HG03342 (cell line): ENCODE measurements at regions not wholly inside any gene's neighbourhood (a gene's known extent, or its start where the extent isn't known, plus 50 kb on each side); places are given as distances from the start of the nearest gene placed in this dataset.

ENCODE experiments used
- ATAC-seq: cut with Tn5 transposase; IDR thresholded peaks from one replicate; pipeline ENCODE4 v1.9.1; 2021; ENCODE audit warnings: mild to moderate bottlenecking, moderate library complexity; ENCODE audit not compliant: unreplicated experiment

DNA sequence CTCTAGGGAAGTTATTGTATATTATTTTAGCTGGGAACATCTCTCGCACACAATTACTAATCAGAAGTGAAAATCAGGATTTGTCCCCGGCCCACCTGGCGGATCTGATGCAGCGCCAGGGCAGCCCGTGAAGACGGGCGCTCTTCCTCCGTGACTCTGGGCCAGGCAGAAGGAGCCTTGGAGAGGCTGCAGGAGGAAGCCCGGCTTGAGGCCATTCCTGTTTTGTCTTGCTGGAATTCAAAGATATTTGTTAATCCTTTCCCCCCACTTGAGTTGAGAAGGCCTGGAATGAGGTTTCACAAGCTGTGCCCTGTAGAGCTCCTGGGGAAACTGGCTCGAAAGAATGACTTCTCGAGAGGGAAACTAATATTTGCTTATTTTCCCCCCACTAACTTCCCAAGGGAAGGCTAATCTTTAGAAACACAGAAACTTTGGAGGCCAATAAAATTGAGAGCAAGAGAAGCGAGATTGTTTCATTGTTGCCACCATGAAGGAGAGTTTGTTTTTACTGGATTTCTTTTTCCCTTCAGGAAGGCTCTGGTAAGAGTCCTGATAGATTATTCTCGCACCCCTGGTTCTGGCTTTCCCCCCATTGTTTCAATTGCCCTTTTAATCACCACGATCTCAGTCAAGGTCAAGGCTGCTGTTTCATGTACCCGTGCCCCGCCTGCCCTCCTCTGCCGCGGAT is 92.8 kb upstream of the SEPTIN5 start:
- ATAC-seq = no peak

DNA sequence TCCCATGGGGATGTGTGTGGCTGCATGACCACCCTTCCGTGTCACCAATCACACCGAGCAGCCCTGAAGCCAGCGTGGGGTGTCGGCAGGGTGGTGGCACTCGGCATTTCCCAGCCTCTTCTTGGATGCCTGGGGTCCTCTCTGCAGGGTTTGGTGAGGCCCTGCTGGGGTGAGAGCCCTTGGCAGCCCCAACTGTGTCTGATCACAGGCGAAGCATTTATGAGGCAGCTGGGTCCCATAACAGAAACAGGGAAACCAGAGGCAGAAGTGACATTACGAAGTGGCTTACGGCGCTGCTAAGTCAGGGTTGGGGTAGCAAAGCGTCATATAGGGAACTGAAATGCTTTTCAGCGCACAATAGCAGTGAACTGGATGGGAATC is 92.3 kb upstream of the SEPTIN5 start:
- peak; percentile 39 for ATAC-seq

DNA sequence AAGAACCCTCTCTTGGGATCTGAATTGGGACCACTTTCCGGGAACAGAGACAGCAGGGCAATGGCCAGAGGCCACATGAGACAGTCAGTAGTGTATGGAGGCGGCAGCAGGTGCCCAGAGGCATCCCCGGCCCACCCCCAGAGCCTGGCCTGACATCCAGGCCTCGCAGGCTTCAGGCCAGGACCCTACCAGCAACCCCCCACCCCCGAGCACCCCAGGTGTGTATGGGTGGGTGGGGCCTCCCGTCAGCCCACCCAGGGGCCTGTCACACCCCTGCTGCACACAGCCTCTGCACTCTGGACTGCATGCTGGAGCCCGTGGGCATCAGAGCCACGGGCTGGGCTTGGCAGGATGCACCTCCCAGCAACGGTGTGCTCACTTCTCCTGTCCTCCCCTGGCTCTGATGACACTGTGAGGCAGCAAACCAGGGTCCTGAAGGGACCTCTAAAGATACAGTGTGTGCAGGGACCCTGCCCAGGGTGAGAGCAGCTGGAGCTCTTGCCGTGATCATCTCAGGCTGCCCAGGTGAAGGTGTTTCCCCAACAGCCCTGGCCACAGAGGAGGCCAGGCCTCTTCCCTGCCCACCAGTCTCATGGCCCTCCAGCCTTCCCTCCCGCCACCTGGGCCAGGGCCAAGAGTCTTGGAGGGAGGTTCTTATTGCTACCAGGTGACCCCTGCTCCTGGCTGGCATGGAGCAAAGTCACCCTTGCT is 88.8 kb upstream of the SEPTIN5 start:
- no peak for ATAC-seq

DNA sequence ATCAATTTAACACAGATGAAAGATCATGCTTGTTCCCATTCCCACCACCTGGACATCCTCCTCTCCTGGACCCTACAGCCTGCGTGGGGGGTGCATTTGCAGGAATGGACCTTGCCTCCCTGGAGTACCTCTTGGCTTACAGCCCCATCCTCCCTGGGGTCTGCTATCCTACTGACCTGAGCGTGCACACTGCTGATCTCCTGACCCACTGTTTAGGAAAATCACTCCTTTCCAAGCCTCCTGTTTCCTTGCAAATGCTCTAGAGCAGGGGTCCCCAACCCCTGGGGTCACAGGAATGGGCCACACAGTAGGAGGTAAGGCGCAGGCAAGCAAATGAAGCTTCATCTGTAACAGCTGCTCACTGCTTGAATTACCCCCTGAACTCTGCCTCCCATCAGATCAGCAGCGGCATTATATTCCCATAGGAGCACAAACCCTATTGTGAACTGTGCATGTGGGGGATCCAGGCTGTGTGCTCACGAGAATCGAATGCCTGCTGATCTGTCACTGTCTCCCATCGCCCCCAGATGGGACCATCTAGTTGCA is 88.2 kb upstream of the SEPTIN5 start:
- ATAC-seq = no peak

DNA sequence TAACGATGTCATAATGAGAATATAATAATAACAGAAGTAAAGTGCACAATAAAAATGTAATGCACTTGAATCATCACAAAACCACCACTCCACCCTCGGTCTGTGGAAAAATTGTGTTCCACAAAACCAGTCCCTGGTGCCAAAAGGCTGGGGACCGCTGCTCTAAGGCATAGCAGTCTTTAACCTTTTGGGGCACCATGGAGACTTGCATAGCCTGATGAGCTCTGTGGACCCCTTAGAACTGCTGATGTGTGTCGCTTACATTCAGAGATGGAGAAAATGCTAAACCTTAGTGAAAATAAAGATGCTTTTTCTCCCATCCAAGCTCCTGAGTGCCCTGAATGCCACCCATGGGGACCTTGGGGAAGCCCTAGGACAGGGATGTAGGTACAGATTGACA is 87.6 kb upstream of the SEPTIN5 start:
- no peak for ATAC-seq

DNA sequence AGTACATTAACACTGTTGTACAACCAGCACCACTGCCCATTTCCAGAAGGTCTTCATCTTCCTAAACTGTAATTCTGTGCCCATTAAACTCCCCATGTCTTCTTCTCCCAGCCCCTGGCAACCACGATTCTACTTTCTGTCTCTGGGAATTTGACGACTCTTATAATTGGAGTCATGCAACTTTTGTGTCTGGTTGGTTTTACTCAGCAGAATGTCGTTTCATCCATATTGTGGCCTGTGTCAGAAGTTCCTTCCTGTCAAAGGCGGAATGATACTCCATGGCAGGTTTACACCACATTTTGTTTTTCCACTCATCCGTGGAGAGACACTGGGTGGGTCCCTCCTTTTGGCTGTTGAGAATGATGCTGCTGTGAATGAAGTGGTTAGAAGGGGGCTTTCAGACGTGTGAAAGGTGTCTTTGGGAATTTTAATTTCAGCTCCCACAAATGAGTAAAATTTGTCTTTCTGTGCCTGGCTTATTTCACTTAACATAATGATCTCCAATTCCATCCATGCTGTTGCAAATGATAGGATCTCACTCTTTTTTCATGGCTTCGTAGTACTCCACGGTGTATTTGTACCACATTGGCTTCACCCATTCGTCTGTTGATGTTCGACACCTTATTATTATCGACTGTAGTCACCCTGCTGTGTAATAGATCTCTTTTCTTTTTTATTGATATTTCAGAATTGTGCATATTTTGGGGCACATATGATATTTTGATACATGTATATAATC is 86.1 kb upstream of the SEPTIN5 start:
- no peak for ATAC-seq

DNA sequence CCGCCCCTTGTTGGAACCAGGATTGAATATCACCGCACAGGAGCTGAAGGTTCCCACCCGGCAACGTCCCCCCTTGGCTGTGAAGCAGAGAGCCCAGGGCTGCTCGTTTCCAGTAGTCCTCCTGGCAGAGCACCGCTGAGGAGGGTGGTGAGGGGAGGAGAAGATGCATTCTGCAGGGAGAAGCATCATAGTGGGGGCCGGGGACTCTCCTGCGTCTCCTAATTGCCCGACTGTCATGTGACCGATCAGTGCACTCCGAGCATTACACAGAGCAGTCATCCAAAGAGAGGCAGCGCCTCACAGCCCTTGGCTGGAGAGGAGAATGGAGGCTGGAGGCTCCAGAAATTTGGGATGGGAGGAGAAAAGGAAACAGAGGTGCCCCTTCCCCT is 85.0 kb upstream of the SEPTIN5 start:
- ATAC-seq = no peak

DNA sequence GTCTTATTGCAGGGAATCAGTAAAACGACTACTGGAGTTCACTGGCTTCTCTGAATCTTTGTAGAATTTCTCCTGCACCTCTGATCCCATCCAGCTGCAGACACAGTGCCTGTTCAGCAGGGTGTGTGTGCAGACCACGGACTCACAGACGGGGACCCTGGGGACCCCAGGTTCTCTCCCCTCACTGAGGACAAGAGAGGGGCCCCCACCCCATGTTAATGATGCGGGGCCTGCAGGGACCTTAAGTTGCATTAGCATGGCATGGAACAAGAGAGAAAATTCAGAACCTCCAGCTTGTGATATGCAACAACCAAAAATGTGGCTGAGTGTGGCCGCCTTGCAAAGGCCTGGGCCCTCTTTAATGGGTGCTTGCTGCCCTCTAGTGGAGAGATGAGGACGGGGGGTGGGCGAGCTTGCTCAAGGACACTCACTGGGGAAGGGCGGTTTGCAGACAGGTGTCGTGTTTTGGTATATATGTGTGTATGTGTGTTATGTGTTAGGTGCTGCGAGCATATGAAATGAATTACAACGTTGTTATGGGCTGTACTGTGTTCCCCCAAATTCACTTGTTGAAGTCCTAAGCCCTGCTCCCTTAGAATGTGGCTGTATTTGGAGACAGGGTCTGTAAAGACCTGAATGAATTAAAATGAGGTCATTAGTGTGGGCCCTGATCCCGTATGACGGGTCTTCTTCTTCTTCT is 84.4 kb upstream of the SEPTIN5 start:
- ATAC-seq = no peak

DNA sequence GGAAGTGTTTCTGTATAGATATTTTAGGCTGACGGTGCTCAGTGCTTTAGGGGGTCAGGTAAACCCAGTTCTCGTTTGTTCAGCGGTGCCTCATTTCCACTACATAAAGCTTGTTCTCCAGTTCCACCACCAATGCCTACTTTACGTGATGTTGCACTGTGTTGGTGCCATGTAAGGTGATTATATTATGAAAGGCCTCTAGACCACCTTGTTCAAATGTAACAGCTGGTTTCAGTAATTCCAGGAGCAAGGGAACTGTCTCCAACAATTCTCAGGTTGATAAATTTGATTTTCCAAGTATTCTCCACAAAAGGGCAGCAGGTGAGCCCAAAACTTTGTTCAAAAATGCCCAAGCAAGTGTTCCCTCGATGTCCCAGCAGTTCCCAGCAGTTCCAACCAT is 83.7 kb upstream of the SEPTIN5 start:
- ATAC-seq = no peak

DNA sequence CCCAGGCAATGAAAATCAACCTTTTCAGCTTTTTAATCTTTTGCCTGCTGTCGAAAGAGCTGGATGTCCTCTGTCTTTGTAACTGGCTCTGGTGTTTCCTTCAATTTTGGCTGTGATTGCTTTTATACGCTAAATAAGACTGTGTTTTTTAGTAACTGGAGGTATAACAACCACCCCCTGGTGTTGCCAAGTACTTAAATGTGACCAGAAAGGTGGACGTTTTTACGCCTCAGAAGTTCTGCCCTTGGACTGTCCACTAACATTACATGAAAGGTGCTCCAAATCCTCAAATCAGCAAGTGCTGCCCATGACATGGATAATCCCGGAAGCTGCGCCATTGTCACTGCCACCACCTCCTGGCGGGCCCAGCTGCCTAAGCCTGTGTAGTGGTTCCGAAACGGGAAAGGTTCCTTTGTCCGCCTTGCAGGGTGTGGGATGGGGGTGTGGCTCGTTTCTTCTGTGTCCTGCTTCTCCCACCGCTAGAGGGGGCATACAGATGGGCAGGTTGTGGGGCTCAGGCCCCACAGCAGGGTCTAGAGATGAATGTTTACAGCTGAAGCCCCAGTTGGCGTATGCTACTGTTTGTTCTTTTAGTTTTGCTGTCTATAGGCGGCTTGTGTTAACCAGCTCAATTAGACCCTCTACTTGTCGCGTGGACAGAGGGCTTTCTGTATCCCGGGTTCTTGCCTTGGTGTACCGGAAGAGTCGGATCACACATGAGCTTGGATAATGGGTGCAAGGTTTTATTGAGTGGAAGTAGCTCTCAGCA is 82.2 kb upstream of the SEPTIN5 start:
- no peak for ATAC-seq

DNA sequence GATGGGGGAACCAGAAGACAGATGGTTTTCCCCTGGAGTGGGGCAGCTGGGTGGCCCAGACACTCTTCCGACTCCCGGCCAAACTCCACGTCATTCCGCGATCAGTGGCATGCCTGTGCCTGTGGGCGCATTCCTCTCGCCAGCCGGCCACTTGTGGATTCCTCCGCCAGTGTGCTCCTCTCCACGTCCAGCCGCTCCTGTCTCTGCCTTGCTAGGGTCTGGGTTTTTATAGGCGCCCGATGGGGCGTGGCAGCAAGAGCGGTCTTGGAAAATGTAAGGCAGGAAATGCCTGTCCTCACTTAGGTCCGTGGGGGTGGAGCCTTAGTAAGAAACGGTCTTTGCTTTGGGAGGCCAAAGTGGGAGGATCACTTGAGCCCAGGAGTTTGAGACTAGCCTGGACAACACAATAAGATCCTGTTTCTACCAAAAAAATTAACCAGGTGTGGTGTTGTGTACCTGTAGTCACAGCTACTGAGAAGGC is 81.6 kb upstream of the SEPTIN5 start:
- ATAC-seq = no peak

DNA sequence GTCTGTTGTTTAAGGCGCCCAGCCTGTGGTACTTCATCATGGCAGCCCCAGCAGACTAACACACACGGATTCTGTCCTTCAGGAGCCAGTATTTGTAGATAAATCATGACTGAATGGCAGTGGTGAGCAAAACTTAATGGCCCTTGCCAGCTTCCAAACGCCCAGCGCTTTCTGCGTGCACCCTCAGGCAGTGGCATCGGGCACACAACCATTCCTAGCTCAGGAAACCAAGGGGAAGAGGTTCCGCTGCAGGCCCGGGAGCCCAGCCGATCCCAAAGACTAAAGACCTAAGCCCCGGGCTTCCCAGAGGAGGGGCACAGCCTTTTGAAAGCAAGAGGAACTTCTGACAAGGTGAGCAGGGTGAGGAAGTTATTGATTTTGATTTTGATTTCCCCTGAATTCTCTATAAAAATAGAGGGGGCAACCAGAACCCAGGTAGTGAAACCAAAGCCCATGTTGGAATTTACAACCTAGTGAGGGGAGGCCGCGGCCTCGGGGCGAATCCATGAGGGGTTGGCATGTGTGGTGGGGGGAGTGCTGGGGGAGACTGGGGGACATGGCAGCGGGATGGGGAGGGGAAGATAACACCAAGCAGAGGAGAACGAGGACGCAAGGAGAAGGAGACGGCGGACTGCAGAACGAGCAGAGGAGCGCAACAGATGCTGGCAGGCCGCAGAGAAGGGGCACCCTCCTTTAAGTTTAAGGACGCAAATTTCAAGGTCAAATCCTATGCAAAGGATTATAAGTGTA is 79.9 kb upstream of the SEPTIN5 start:
- no peak for ATAC-seq

DNA sequence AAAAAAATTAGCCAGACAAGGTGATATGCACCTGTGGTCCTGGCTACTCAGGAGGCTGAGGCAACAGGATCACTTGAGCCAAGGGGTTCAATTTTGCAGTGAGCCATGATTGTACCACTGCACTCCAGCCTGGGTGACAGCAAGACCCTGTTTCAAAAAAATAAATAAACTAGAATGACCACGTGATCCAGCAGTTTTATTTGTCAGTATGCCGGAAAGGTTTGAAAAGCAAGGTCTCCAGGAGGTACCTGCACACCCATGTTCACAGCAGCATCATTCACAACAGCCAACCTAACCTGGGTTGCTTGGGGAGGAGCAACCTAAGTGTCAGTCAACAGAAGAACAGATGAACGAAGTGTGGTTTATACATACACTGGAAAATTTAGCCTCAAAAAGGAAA is 78.7 kb upstream of the SEPTIN5 start:
- no peak for ATAC-seq

DNA sequence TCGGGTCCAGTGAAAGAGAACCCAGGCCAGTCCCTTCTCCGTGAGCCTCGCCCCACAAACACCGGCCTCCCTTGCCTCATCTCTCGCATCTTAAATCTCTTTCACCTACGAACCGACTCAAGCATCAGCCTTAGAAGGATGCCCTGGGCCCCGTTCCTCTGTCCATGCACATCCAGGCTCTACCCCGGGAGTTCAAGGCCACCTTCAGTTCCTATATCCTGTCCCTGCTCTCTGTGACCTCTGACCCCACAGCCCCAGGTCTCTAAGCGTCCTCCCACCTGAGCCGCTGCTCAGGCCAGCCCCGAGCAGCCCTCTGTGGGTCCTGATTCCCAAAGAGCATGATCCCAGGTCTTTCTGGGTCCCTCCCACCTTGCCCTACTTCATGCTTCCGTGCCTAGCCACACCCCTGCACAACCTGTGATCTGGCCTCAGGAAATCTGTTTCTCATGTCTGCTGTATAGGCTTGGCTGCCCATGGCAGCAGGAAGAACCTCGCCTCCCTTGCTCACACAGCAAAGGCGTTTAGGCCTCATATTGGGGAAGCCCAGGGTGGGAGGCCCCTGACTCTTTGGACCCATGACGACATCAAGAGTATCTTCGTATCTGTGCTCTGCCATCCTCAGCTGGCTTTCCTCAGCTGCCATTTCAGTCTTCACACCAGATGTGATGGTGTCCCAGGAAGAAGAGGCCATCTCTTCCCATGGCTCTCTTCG is 77.5 kb upstream of the SEPTIN5 start:
- no peak for ATAC-seq

DNA sequence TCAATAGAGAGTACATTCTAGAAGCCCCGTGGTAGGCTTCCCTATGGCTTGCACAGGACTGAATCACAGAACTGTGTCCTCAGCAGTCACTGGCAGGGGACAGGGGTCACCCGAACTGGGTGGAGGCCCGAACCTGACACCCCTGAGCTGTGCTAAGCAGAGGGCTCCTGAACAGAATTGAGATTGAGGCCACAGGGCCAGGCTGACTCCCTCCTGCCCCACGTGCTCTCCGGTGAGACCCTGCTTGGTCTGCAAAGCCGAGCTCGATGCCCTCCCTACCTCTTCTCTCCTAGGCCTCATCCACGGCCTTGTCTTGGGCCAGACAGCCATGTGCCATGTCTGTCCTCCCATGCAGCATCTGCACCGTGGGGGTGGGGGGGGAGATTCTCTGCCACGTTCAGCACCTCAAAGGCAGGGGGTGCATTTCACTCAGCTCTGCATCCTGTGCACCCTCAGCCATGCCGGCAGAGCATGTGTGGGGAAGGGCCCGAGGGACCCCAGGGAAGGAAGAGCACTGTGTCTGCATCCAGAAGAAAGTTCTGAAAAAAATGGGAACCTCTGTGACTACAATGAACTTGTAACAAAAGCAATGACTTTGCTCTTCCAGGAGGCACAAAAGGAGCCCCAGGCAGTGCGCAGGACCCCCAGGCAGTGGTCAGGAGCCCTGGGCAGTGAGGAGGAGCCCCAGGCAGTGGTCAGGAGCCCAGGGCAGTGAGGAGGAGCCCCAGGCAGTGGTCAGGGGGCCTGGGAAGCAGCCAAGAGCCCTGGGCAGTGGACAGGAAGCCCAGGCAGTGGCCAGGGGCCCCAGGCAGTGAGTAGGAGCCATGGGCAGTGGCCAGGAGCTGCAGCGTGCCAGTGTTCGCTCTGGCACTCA is 76.7 kb upstream of the SEPTIN5 start:
- no peak for ATAC-seq

DNA sequence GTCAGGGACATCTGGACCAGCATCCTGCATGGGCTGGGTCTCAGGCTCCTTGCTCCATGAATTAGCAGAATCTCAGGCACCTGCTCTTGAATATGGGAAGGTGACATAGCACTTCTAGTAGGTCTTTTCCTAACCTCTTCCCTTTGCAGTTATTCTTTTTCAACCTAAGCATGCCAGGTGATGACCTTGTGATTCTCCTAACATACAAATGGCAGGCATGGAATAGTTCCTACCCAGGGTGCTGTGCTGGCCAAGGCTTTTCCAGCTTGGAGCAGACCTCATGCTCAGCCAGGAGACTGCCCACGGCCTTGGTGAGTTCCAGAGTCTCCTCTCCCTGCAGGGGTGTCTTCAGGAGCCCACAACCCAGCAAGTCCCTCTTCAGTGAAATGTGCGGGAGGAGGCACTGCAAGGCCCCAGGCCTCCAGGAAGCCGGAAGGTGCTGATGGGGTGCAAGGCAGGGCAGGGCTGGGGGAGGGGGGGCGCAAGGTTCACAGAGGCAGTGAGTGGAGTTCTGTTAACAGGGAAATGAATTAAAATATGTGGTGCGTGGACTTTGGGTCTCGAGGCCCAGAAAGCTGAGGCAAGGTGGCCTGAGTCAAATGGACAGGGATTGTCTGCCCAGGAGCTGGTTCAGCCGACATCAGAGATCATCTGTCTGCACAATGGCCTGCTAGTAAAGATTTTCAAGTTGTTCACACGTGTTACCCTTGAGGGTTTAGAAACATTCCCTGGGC is 75.9 kb upstream of the SEPTIN5 start:
- no peak for ATAC-seq

DNA sequence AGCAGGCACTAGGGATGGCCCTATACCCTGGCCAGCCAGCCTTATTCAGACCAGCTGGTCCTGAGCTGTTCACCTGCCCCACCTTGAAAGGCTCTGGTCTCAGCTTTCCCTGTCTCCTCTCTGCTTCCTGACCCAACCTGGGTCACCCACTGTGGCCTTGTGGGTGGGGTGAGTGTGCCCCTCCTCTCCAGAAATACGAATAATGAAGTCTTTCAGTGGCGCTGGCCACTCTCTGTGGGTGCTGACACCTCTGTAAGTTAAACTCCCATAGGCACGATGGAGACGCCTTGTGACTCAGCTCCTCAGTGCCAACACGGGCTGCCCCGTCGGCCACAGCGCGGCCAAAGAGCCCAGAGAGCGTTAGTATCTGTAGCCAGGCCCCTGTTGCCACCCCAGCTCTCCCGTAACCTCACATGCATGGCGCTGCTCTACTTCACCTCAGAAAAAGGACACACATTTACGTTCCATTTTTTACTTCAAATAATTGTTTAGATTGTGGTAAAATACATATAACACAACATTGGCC is 74.6 kb upstream of the SEPTIN5 start:
- no peak for ATAC-seq
